HFFc6 (cell line): ENCODE measurements at regions not wholly inside any gene's neighbourhood (a gene's known extent, or its start where the extent isn't known, plus 50 kb on each side); places are given as distances from the start of the nearest gene placed in this dataset.
A peak's percentile ranks its signal among the peaks of the same experiment; 100 is the strongest.
"Not testable (repeated sequence)": the region's sequence is repeated elsewhere in the genome, so short reads cannot be mapped to it uniquely, and the experiment has no call there.

Experiments
- DNase-seq: peaks from one replicate; pipeline ENCODE4 v3.0.0-alpha.2; 2018
- H3K27ac Mint-ChIP-seq: 2 replicates; pipeline ENCODE4 v1.8.0; 2020; ENCODE audit warnings: mild to moderate bottlenecking, mixed read lengths
- H3K27me3 Mint-ChIP-seq: 2 replicates; pipeline ENCODE4 v1.8.0; 2021; ENCODE audit warnings: mild to moderate bottlenecking, moderate library complexity, mixed read lengths; ENCODE audit not compliant: insufficient read depth
- H3K36me3 Mint-ChIP-seq: 2 replicates; pipeline ENCODE4 v1.8.0; 2021; ENCODE audit warnings: low read depth, mixed read lengths
- H3K4me1 Mint-ChIP-seq: 2 replicates; pipeline ENCODE4 v1.8.0; 2020; ENCODE audit warnings: low read depth, mixed read lengths
- H3K4me3 Mint-ChIP-seq: 2 replicates; pipeline ENCODE4 v1.8.0; 2020; ENCODE audit warnings: mild to moderate bottlenecking, moderate library complexity, mixed read lengths
- H3K9me3 Mint-ChIP-seq: 2 replicates; pipeline ENCODE4 v1.8.0; 2020; ENCODE audit warnings: mild to moderate bottlenecking, mixed read lengths
- CTCF ChIP-seq: fragments of 200-600 bp; sonication (generic); IDR thresholded peaks from 2 replicates; pipeline ENCODE4 v1.5.0; 2021; ENCODE audit warnings: antibody characterized with exemption, mild to moderate bottlenecking

GRCh38 chr4:77505275-77505957, 100.2 kb upstream of the CXCL13 start:
- H3K9me3 Mint-ChIP-seq, result no peaks in the 10 kb centered on the region
- no peak overlapping the region for H3K4me3 Mint-ChIP-seq
- peaks cover 10% of the 10 kb centered on the region; the same call in 1 of the 2 replicates for H3K4me1 Mint-ChIP-seq
- H3K36me3 Mint-ChIP-seq, result no peaks in the 10 kb centered on the region
- DNase-seq, result no peak
- no peaks in the 10 kb centered on the region; the same call in 1 of the 2 replicates for H3K27me3 Mint-ChIP-seq
- TF ChIP-seq CTCF, result no peak
- H3K27ac Mint-ChIP-seq, result no peak overlapping the region

GRCh38 chr4:77505958-77506319, 99.7 kb upstream of the CXCL13 start:
- H3K36me3 Mint-ChIP-seq, result no peaks in the 10 kb centered on the region
- no peaks in the 10 kb centered on the region; the same call in 1 of the 2 replicates for H3K27me3 Mint-ChIP-seq
- no peak for DNase-seq
- H3K4me3 Mint-ChIP-seq, result no peak overlapping the region
- H3K9me3 Mint-ChIP-seq, result no peaks in the 10 kb centered on the region
- H3K27ac Mint-ChIP-seq, result no peak overlapping the region
- no peak for TF ChIP-seq CTCF
- H3K4me1 Mint-ChIP-seq, result peaks cover 7% of the 10 kb centered on the region; the same call in 1 of the 2 replicates

GRCh38 chr4:77510367-77510766, 95.3 kb upstream of the CXCL13 start:
- TF ChIP-seq CTCF, result no peak
- DNase-seq, result no peak
- Mint-ChIP-seq H3K9me3 (no peaks in the 10 kb centered on the region), H3K27ac (no peak overlapping the region), H3K36me3 (no peaks in the 10 kb centered on the region), H3K4me3 (no peak overlapping the region), H3K4me1 (no peaks in the 10 kb centered on the region), H3K27me3 (no peaks in the 10 kb centered on the region; the same call in 1 of the 2 replicates)

- Mint-ChIP-seq H3K9me3 (no peaks in the 10 kb centered on the region), H3K27me3 (peaks cover 12% of the 10 kb centered on the region; the same call in 1 of the 2 replicates), H3K4me3 (no peak overlapping the region), H3K36me3 (no peaks in the 10 kb centered on the region), H3K27ac (no peak overlapping the region), H3K4me1 (no peaks in the 10 kb centered on the region)
- no peak for TF ChIP-seq CTCF
- DNase-seq, result no peak
Measured at GRCh38 chr4:77525538-77525937, 80.1 kb upstream of the CXCL13 start.

- H3K27me3 Mint-ChIP-seq, result peaks cover 19% of the 10 kb centered on the region; the same call in 1 of the 2 replicates
- H3K27ac Mint-ChIP-seq, H3K4me3 Mint-ChIP-seq, DNase-seq, H3K9me3 Mint-ChIP-seq, H3K36me3 Mint-ChIP-seq, H3K4me1 Mint-ChIP-seq: not testable (repeated sequence)
Measured at GRCh38 chr4:77527900-77528299, 77.7 kb upstream of the CXCL13 start.

- peaks cover 21% of the 10 kb centered on the region for H3K27me3 Mint-ChIP-seq
- H3K4me1 Mint-ChIP-seq, result peaks cover 8% of the 10 kb centered on the region; the same call in 1 of the 2 replicates
- H3K9me3 Mint-ChIP-seq, result no peaks in the 10 kb centered on the region
- peak; percentile 17 for DNase-seq
- H3K4me3 Mint-ChIP-seq, result no peak overlapping the region
- no peak overlapping the region for H3K27ac Mint-ChIP-seq
- no peak for TF ChIP-seq CTCF
- no peaks in the 10 kb centered on the region for H3K36me3 Mint-ChIP-seq
Measured at GRCh38 chr4:77538144-77538543, 67.5 kb upstream of the CXCL13 start.
